Upper lobe of left lung (tissue), 6 donors: ENCODE measurements at regions not wholly inside any gene's neighbourhood (a gene's known extent, or its start where the extent isn't known, plus 50 kb on each side); places are given as distances from the start of the nearest gene placed in this dataset.
A peak's percentile ranks its signal among the peaks of the same experiment; 100 is the strongest.

Experiments used
- ATAC-seq, 2 donors: fragments of 200-7000 bp; cut with Tn5 transposase; one replicate each; pipeline ENCODE4 v1.9.1; 2022; ENCODE audit warnings: mild to moderate bottlenecking in 2 of 2, moderate library complexity in 2 of 2; ENCODE audit not compliant: low FRiP score in 2 of 2
- DNase-seq, 2 donors: peaks; one replicate each; pipeline ENCODE4 v3.0.0-alpha.2; 2019 to 2020
- H3K27ac ChIP-seq, 4 donors: fragments of 200-600 bp; sonication (generic); one replicate each; pipeline ENCODE4 v1.5.1; 2016 to 2019
- H3K27me3 ChIP-seq, 4 donors: fragments of 200-600 bp; sonication (generic); one replicate each; pipeline ENCODE4 v1.5.1; 2017 to 2019
- H3K36me3 ChIP-seq, 4 donors: fragments of 200-600 bp; sonication (generic); one replicate each; pipeline ENCODE4 v1.5.1; 2016 to 2019
- H3K4me1 ChIP-seq, 4 donors: fragments of 200-600 bp; sonication (generic); one replicate each; pipeline ENCODE4 v1.5.1; 2018 to 2019
- H3K4me3 ChIP-seq, 4 donors: fragments of 200-600 bp; sonication (generic); one replicate each; pipeline ENCODE4 v1.5.1; 2017 to 2019; ENCODE audit warnings: mild to moderate bottlenecking in 2 of 4, moderate library complexity in 1 of 4
- H3K9me3 ChIP-seq, 4 donors: fragments of 200-600 bp; sonication (generic); one replicate each; pipeline ENCODE4 v1.5.1; 2018 to 2019
- EP300 ChIP-seq, 4 donors: sonication (generic); formaldehyde crosslinking; IDR thresholded peaks; one replicate each; pipeline ENCODE4 v1.5.1; 2017; ENCODE audit warnings: antibody characterized with exemption in 4 of 4, control low read depth in 2 of 4
- POLR2A ChIP-seq, 4 donors: fragments of 450-650 bp; IDR thresholded peaks; one replicate each; pipeline ENCODE4 v1.5.1; 2016 to 2017; ENCODE audit warnings: antibody characterized with exemption in 4 of 4, mild to moderate bottlenecking in 2 of 4
- POLR2AphosphoS5 ChIP-seq, 2 donors: sonication (generic); formaldehyde crosslinking; IDR thresholded peaks; one replicate each; pipeline ENCODE4 v1.5.1; 2017; ENCODE audit warnings: antibody characterized with exemption in 2 of 2
- WGBS, 2 donors: methylation state at CpG; one replicate each; pipeline ENCODE4 v1.1.5; 2017 to 2018; 5-methylcytosine and 5-hydroxymethylcytosine counted together
- TF ChIP-seq, protein P1 (sequence below), 6 experiments: fragments of 450-650 bp in 4 of 6; fragments of 200-600 bp in 2 of 6; sonication (generic) in 2 of 6; IDR thresholded peaks; one replicate each; pipeline ENCODE4 v1.5.1; 2016 to 2019; ENCODE audit warnings: antibody characterized with exemption in 6 of 6
- donor health status: DM: no; HTN: no; CAD: no; lungs with moderate emphysema.
- donor health status: DM: no; HTN: yes; CAD: no; lungs with severe emphysema.

DNA sequence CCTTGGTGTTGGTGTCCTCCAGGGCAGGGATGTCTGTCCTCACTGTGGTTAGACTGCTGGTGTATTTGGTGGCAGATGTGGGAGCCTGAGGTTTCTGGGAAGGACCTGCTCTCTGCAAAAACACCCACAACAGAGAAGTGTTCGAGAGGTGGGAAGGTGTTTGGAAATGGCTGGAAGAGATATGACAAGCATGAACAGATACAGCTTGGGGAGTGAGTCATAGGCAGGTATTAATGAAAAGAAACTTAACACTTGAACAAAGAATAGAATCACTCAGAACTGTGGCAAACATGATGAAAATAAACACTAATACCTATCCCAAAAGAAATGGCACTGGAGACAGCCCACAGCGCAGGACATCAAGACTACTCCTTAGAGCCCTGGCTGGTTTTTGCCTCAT lies 192.4 kb upstream of the RORA start:
- ATAC-seq, result no peak
- no peak for DNase-seq
- 78 to 94% methylated on average over 2 of the region's 2 CpGs for WGBS, 2 donors
- TF ChIP-seq, protein P1, sequence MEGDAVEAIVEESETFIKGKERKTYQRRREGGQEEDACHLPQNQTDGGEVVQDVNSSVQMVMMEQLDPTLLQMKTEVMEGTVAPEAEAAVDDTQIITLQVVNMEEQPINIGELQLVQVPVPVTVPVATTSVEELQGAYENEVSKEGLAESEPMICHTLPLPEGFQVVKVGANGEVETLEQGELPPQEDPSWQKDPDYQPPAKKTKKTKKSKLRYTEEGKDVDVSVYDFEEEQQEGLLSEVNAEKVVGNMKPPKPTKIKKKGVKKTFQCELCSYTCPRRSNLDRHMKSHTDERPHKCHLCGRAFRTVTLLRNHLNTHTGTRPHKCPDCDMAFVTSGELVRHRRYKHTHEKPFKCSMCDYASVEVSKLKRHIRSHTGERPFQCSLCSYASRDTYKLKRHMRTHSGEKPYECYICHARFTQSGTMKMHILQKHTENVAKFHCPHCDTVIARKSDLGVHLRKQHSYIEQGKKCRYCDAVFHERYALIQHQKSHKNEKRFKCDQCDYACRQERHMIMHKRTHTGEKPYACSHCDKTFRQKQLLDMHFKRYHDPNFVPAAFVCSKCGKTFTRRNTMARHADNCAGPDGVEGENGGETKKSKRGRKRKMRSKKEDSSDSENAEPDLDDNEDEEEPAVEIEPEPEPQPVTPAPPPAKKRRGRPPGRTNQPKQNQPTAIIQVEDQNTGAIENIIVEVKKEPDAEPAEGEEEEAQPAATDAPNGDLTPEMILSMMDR (IDR thresholded peaks at IDR 0.05), result no peak
- TF ChIP-seq POLR2AphosphoS5 (IDR thresholded peaks at IDR 0.05), result no peak
- TF ChIP-seq EP300 (IDR thresholded peaks at IDR 0.05), result no peak
- TF ChIP-seq POLR2A (IDR thresholded peaks at IDR 0.05), result no peak
- Histone ChIP-seq H3K4me1 (no peaks in the 10 kb centered on the region), H3K36me3 (no peaks in the 10 kb centered on the region), H3K9me3 (no peaks in the 10 kb centered on the region), H3K27ac (no peak overlapping the region), H3K4me3 (no peak overlapping the region), H3K27me3 (no peaks in the 10 kb centered on the region)

DNA sequence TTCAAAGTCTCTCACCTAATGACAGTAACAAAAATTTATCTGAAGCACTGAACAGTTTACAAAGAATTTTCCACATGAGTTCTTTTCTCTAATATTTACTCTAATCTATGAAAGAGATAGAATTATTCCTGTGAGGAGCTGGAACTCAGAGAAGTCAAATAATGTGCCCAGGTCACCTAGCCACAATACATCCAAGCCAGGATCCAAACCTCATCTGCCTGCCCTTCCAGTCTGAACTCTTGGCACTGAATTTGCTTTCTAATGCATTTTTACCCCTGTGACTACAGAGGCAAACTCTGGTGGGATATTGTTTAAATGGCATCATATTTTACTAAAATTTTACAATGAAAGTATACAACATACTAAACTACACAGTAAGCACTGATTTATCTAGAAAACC lies 191.4 kb upstream of the RORA start:
- no peaks in the 10 kb centered on the region for H3K36me3 ChIP-seq
- H3K27ac ChIP-seq, result no peak overlapping the region
- no peaks in the 10 kb centered on the region for H3K4me1 ChIP-seq
- DNase-seq, result no peak
- TF ChIP-seq POLR2AphosphoS5 (IDR thresholded peaks at IDR 0.05), result no peak
- TF ChIP-seq POLR2A (IDR thresholded peaks at IDR 0.05), result no peak
- TF ChIP-seq, protein P1 (IDR thresholded peaks at IDR 0.05), result no peak
- TF ChIP-seq EP300 (IDR thresholded peaks at IDR 0.05), result no peak
- H3K27me3 ChIP-seq, result no peaks in the 10 kb centered on the region
- no peak for ATAC-seq
- H3K9me3 ChIP-seq, result no peaks in the 10 kb centered on the region
- H3K4me3 ChIP-seq, result no peak overlapping the region

DNA sequence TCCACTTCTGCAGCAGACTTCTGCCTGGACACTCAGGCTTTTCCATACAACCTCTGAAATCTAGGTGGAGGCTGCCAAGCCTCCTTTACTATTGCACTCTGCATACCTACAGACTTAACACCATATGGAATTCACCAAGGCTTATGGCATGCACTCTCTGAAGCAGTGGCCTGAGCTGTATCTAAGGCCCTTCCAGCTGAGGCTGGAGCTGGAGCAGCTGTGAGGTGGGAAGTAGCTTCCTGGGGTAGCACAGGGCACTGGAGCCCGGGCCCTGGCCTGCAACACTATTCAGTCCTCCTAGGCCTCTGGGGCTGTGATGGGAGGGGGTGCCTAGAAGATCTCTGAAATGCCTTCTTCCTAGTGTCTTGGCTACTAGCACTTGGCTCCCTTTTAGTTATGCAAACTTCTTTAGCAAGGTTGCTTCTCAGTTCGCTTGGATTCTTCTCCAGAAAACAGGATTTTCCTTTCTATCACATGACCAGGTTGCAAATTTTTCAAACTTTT lies 186.6 kb upstream of the RORA start:
- 83 to 86% methylated on average over 2 of the region's 2 CpGs for WGBS, 2 donors
- no peak for ATAC-seq
- no peak overlapping the region for H3K4me3 ChIP-seq

DNA sequence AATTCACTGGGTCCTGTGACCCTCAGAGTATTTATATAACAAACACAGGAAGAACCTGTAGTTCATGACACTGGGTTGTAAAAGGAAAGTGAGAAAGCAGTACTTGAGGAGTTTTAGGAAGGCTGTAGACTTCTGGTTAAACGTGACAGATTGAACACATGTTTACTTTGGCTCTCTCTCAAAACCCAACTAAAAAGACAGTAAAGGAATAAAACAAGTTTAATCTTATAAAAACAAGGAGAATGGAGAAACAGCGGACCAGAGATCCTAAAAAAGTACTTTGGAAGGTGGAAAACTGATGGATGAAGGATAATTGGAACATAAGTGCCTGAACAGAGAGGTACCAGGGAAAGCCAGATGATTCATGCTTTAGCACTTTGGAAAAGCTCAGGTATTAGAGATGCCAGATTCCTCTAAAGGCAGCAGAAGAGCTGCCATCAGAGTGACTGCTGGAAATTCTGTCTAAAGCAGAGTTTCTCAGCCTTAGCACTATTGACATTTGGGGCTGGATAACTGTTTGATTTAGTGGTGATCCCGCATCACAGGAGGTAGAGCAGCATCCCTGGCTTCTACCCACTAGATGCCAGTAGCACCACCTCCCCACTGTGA lies 182.9 kb upstream of the RORA start:
- WGBS, 2 donors, result 30 to 35% methylated on average over 3 of the region's 3 CpGs
- no peaks in the 10 kb centered on the region for H3K36me3 ChIP-seq
- no peak overlapping the region for H3K4me3 ChIP-seq
- H3K4me1 ChIP-seq, result no peaks in the 10 kb centered on the region
- DNase-seq (no peak), ATAC-seq (no peak)
- no peaks in the 10 kb centered on the region for H3K27me3 ChIP-seq
- TF ChIP-seq POLR2AphosphoS5 (IDR thresholded peaks at IDR 0.05) (no peak), EP300 (IDR thresholded peaks at IDR 0.05) (no peak), POLR2A (IDR thresholded peaks at IDR 0.05) (no peak)
- TF ChIP-seq, protein P1 (IDR thresholded peaks at IDR 0.05), result no peak
- H3K27ac ChIP-seq, result no peak overlapping the region
- H3K9me3 ChIP-seq, result no peaks in the 10 kb centered on the region

More for the DNA sequence above, 186.6 kb upstream of the RORA start:
- Histone ChIP-seq H3K4me1 (no peaks in the 10 kb centered on the region), H3K9me3 (no peaks in the 10 kb centered on the region), H3K27me3 (no peaks in the 10 kb centered on the region), H3K27ac (no peak overlapping the region), H3K36me3 (no peaks in the 10 kb centered on the region)
- peak in 1 of 2 donors; percentile 5 for DNase-seq
- no peak for TF ChIP-seq EP300 (IDR thresholded peaks at IDR 0.05)
- TF ChIP-seq POLR2AphosphoS5 (IDR thresholded peaks at IDR 0.05), result no peak
- TF ChIP-seq POLR2A (IDR thresholded peaks at IDR 0.05), result no peak
- TF ChIP-seq, protein P1 (IDR thresholded peaks at IDR 0.05), result no peak

DNA sequence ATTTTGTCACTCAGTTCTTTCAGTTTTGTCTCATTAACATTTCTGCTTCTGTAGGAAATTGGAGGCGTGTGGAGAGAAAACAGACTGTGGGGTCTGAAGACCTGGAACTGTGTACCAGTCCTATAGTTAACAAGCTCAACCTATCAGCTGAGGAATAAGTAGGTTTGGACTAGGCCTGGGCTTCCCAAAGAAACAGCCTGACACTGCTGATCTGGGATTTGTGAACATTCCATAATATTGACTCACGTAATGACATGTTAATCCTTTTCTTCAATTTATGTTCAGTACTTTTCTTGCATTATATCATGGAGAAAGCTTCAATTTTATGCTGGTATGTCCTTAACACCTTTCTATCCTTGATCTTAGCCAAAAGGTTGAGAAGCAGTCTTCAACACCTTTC lies 181.6 kb upstream of the RORA start:
- no peaks in the 10 kb centered on the region for H3K36me3 ChIP-seq
- H3K4me1 ChIP-seq, result no peaks in the 10 kb centered on the region
- ATAC-seq, result no peak
- no peak for DNase-seq
- no peak overlapping the region for H3K27ac ChIP-seq
- TF ChIP-seq POLR2A (IDR thresholded peaks at IDR 0.05) (no peak), EP300 (IDR thresholded peaks at IDR 0.05) (no peak), POLR2AphosphoS5 (IDR thresholded peaks at IDR 0.05) (no peak)
- TF ChIP-seq, protein P1 (IDR thresholded peaks at IDR 0.05), result no peak
- WGBS, 2 donors, result 92 to 95% methylated on average over 2 of the region's 2 CpGs
- H3K27me3 ChIP-seq, result no peaks in the 10 kb centered on the region
- no peak overlapping the region for H3K4me3 ChIP-seq
- H3K9me3 ChIP-seq, result no peaks in the 10 kb centered on the region
